ENCODE measurements at regions not wholly inside any gene's neighbourhood (a gene's known extent, or its start where the extent isn't known, plus 50 kb on each side); places are given as distances from the start of the nearest gene placed in this dataset.

- no peak for TF ChIP-seq CTCF (optimal IDR thresholded peaks at IDR 0.05 in 1 of 3, IDR thresholded peaks at IDR 0.05 in 1 of 3, conservative IDR thresholded peaks at IDR 0.05 in 1 of 3; ENCODE audit: extremely low read depth in 1 of 3, insufficient read depth in 2 of 3, low read length in 3 of 3)
- TF ChIP-seq EZH2 (IDR thresholded peaks at IDR 0.05; ENCODE audit: low read length): no peak
These were observed 134.5 kb upstream of the FOXF1 start for GRCh38 chr16:86375851-86376250.

Measured in keratinocyte (primary cell).